Body of pancreas (tissue), 4 donors: ENCODE measurements at regions not wholly inside any gene's neighbourhood (a gene's known extent, or its start where the extent isn't known, plus 50 kb on each side); places are given as distances from the start of the nearest gene placed in this dataset.
A peak's percentile ranks its signal among the peaks of the same experiment; 100 is the strongest.

Experiments
- ATAC-seq: fragments of 150-250 bp; one replicate; pipeline ENCODE4 v1.9.1; 2016
- DNase-seq, 4 donors: peaks; one replicate each; pipeline ENCODE4 v3.0.0-alpha.2; 2019
- H3K27ac ChIP-seq, 4 donors: fragments of 200-600 bp; sonication (generic); 1 replicate in 3 of 4; 2 replicates in 1 of 4; pipeline versions ENCODE4 v1.5.1 to v1.6.1; 2016 to 2019; ENCODE audit warnings: mild to moderate bottlenecking in 1 of 4, mixed read lengths in 1 of 4, moderate library complexity in 1 of 4
- H3K27me3 ChIP-seq, 2 donors: fragments of 200-600 bp; sonication (generic); one replicate each; pipeline ENCODE4 v1.6.0; 2016; ENCODE audit warnings: mild to moderate bottlenecking in 1 of 2
- H3K36me3 ChIP-seq, 2 donors: fragments of 200-600 bp; sonication (generic); replicated peaks in 1 of 2; 2 replicates each; pipeline ENCODE4 v1.5.1; 2016; ENCODE audit warnings: low read depth in 2 of 2; ENCODE audit not compliant: insufficient read depth in 1 of 2
- H3K4me1 ChIP-seq: fragments of 200-600 bp; sonication (generic); one replicate; pipeline ENCODE4 v1.6.0; 2016
- H3K4me3 ChIP-seq, 2 donors: fragments of 200-600 bp; sonication (generic); 1 replicate in 1 of 2; 2 replicates in 1 of 2; pipeline ENCODE4 v1.5.1; 2016 to 2019
- H3K9me3 ChIP-seq, 3 donors: fragments of 200-600 bp; sonication (generic); 1 replicate in 2 of 3; 2 replicates in 1 of 3; pipeline ENCODE4 v1.5.1; 2016
- CTCF ChIP-seq, 7 experiments: fragments of 450-650 bp in 4 of 7; fragments of 200-600 bp in 3 of 7; sonication (generic) in 3 of 7; IDR thresholded peaks; one replicate each; pipeline ENCODE4 v1.5.1; 2016 to 2019; ENCODE audit warnings: antibody characterized with exemption in 7 of 7
- POLR2A ChIP-seq, 3 donors: fragments of 450-650 bp; IDR thresholded peaks; one replicate each; pipeline ENCODE4 v1.6.1; 2016; ENCODE audit warnings: antibody characterized with exemption in 3 of 3, mild to moderate bottlenecking in 2 of 3
- WGBS, 2 donors: methylation state at CpG; one replicate each; pipeline ENCODE4 v1.1.5; 2017; 5-methylcytosine and 5-hydroxymethylcytosine counted together
- intact Hi-C: fragments of 100-400 bp; cut with DNase I; formaldehyde crosslinking; loops from one replicate; pipeline ENCODE4 v1.15.1; 2023

- H3K27ac ChIP-seq: no peak overlapping the region
- peaks cover 9% of the 10 kb centered on the region for H3K4me1 ChIP-seq
- TF ChIP-seq POLR2A (IDR thresholded peaks at IDR 0.05) (no peak), CTCF (IDR thresholded peaks at IDR 0.05) (no peak)
- no peak overlapping the region for H3K4me3 ChIP-seq
- intact Hi-C loops: no loop called here
- no peaks in the 10 kb centered on the region for H3K36me3 ChIP-seq
- ATAC-seq: no peak
- H3K27me3 ChIP-seq: no peaks in the 10 kb centered on the region
- 93 to 94% methylated on average over 6 of the region's 6 CpGs for WGBS, 2 donors
- no peaks in the 10 kb centered on the region for H3K9me3 ChIP-seq
- no peak for DNase-seq
These were observed 119.7 kb upstream of the PCSK2 start for GRCh38 chr20:17107127-17107526.

GRCh38 chr20:17108896-17109295 lies 117.9 kb upstream of the PCSK2 start:
- DNase-seq (no peak), ATAC-seq (no peak)
- no peak for TF ChIP-seq POLR2A (IDR thresholded peaks at IDR 0.05)
- no peak for TF ChIP-seq CTCF (IDR thresholded peaks at IDR 0.05)
- Histone ChIP-seq H3K4me1 (peaks cover 9% of the 10 kb centered on the region), H3K4me3 (no peak overlapping the region), H3K27ac (no peak overlapping the region), H3K27me3 (no peaks in the 10 kb centered on the region), H3K36me3 (no peaks in the 10 kb centered on the region), H3K9me3 (no peaks in the 10 kb centered on the region)
- WGBS, 2 donors: 82% methylated on average over 2 of the region's 2 CpGs
- intact Hi-C loops: no loop called here

- 60 to 69% methylated on average over 2 of the region's 2 CpGs for WGBS, 2 donors
- ATAC-seq (no peak), DNase-seq (peak in 1 of 4 donors; percentile 13)
- no peak overlapping the region for H3K4me3 ChIP-seq
- no peaks in the 10 kb centered on the region for H3K27me3 ChIP-seq
- intact Hi-C loops: no loop called here
- no peaks in the 10 kb centered on the region for H3K36me3 ChIP-seq
- H3K27ac ChIP-seq: no peak overlapping the region
- H3K4me1 ChIP-seq: peaks cover 9% of the 10 kb centered on the region
- no peaks in the 10 kb centered on the region for H3K9me3 ChIP-seq
- TF ChIP-seq POLR2A (IDR thresholded peaks at IDR 0.05) (no peak), CTCF (IDR thresholded peaks at IDR 0.05) (no peak)
These were observed 117.5 kb upstream of the PCSK2 start for GRCh38 chr20:17109307-17109706.

- WGBS, 2 donors: 81 to 85% methylated on average over 1 of the region's 1 CpG
- intact Hi-C loops: no loop called here
These were observed 98.6 kb upstream of the PCSK2 start for GRCh38 chr20:17128206-17128605.

More at GRCh38 chr20:17128206-17128605, 98.6 kb upstream of the PCSK2 start:
- ATAC-seq (no peak), DNase-seq (no peak)
- no peak overlapping the region for H3K27ac ChIP-seq
- no peaks in the 10 kb centered on the region for H3K27me3 ChIP-seq
- H3K4me1 ChIP-seq: no peaks in the 10 kb centered on the region
- no peaks in the 10 kb centered on the region for H3K36me3 ChIP-seq
- no peaks in the 10 kb centered on the region for H3K9me3 ChIP-seq
- TF ChIP-seq CTCF (IDR thresholded peaks at IDR 0.05) (no peak), POLR2A (IDR thresholded peaks at IDR 0.05) (no peak)
- no peak overlapping the region for H3K4me3 ChIP-seq
